HL-60/S4 treated with retinoic acid at 250 ng/mL for 4 days and 3 days (cell line): ENCODE measurements at regions not wholly inside any gene's neighbourhood (a gene's known extent, or its start where the extent isn't known, plus 50 kb on each side); places are given as distances from the start of the nearest gene placed in this dataset.

Experiments used
- in situ Hi-C: fragments of 300-500 bp; cut with MboI; formaldehyde crosslinking; loops from 2 replicates; pipeline ENCODE4 v1.7.0; 2022; ENCODE audit warnings: low sequenced_read_pairs

GRCh38 chr15:66899555-66900350 lies 165.6 kb upstream of the SMAD3 start:
- in situ Hi-C loops: no loop called here

DNA sequence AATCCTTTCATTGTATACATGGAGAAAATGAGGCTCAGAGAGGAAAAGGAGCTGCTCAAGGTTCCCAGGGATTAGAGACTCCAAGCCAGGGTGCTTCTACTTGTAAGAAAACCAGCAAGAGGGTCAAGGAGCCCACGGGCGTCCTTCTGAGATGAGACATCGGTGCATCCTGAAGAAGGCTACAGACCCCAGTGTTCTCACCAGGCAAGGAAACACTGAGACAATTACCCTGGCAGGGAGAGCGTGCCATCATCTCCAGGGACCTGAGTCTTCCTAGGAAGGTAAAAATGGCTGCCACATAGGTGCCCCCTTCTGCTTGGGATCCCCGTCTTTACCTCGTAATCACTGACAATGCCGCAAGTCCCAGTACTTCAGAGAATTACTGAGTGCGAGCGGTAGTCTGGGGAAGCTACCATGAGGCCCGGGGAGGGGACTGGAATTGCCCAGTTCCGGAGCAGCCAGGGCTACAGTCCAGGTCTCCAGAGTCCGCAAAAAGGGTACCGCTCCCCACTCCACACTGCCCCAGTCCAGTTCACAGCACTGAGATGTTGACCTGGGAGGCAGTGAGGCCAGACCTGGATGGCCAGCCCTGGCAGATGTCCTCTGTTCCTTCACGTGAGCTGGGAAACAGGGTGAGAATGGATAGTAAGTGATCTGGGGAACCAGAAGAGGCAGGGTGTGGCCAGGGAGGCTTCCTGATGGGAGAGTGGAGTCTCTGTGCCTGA lies 164.7 kb upstream of the SMAD3 start:
- in situ Hi-C loops: no loop called here

GRCh38 chr15:66901336-66902100 lies 163.9 kb upstream of the SMAD3 start:
- in situ Hi-C loops: no loop called here

GRCh38 chr15:66905185-66905584 lies 160.2 kb upstream of the SMAD3 start:
- in situ Hi-C loops: no loop called here

- in situ Hi-C loops: no loop called here
Observed at GRCh38 chr15:66905954-66906353, 159.4 kb upstream of the SMAD3 start.

DNA sequence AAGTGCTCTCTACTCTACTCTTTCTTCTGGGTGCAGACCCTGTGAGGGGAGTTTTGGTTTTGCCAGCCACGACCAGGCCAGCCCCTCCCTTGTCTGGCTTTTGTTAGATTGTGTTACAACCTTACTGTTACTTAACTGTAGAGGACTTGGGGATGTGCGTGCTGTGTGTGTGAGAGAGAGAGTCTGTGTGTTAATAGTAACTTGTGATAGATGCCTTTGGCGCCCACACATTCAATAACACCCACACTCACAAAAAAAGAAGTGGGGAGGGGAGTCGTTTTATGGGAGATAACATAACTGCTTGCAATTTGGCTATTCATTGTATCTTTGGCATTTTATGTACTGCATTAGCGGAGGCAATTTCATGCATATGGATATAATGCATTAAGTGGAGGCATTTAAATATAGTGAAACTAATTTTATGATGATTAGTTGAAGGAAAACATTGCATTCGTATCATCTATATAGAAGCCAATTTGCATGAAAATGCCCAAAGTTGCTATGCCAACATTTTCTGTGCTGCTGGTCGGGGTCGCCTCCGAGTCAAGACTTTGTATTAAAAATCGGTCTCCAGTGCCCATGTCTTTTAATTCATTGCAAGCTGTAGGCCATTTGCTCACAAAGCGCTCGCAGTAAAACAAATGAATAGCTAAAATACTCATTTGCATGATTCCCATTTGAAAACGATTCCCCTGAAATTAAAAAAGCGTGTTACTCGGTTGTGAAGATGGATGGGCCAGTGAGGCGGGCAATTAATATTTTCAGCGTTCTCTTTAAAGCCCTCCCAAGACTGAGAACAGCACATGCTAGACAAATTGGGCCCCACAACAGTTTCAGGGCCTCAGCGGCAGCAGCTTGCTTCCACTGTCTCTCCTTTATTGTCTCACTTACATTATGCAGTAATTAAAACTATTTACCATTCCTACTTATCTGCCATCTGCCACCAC lies 158.5 kb upstream of the SMAD3 start:
- in situ Hi-C loops: no loop called here

DNA sequence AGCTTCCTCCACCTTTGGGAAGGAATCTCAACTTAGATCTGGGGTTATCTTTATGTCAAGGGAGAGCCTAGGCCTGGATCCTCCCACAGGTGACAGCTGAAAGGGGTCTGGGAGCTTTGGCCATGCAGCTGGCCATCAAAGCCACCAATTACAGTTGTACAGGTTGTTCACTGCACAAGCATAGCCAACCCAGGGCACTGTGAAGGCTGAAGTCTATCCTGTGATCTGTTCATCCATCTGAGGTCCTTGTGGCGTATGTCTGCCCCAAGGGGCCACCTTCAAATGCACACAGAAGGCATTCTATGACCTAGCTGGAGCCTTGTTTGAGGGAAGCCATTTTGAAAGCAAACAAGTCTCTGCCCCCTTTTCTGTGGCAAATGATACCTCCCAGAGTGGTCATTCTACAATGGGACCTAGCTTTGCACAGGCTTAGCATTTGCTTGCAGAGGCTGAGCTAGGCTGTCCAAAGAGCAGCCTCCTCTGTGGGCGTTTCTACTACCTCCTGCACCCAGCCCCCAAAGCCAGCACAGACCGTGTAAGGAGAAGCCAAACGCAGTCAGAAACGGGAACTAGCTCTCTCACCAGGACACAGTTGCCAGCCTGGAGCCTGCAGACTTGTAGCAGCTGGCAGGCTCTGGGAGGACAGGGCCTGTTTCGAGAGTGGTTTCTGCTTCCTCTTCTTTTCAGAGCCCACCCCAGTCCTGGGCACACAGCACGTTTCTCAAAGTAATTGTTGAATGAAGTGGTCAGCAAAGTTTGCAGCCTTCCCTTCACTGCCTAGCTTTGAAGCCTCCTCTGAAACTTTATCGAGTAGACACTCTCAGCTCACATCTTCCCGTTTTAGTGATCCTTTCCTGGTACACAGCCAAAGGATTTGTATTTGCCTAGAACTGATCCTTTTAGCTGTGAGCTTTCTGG lies 157.3 kb upstream of the SMAD3 start:
- in situ Hi-C loops: no loop called here

- in situ Hi-C loops: no loop called here
Observed at GRCh38 chr15:66908744-66909095, 156.7 kb upstream of the SMAD3 start.

- in situ Hi-C loops: no loop called here
Observed at GRCh38 chr15:66909381-66909890, 156.0 kb upstream of the SMAD3 start.

- in situ Hi-C loops: no loop called here
Observed at GRCh38 chr15:66911131-66911700, 154.2 kb upstream of the SMAD3 start.

GRCh38 chr15:66912001-66912400 lies 153.4 kb upstream of the SMAD3 start:
- in situ Hi-C loops: no loop called here

- in situ Hi-C loops: no loop called here
Observed at GRCh38 chr15:66912441-66912840, 153.0 kb upstream of the SMAD3 start.

GRCh38 chr15:66917904-66918448 lies 147.4 kb upstream of the SMAD3 start:
- in situ Hi-C loops: no loop called here

- in situ Hi-C loops: no loop called here
Observed at GRCh38 chr15:66919421-66919820, 146.0 kb upstream of the SMAD3 start.

DNA sequence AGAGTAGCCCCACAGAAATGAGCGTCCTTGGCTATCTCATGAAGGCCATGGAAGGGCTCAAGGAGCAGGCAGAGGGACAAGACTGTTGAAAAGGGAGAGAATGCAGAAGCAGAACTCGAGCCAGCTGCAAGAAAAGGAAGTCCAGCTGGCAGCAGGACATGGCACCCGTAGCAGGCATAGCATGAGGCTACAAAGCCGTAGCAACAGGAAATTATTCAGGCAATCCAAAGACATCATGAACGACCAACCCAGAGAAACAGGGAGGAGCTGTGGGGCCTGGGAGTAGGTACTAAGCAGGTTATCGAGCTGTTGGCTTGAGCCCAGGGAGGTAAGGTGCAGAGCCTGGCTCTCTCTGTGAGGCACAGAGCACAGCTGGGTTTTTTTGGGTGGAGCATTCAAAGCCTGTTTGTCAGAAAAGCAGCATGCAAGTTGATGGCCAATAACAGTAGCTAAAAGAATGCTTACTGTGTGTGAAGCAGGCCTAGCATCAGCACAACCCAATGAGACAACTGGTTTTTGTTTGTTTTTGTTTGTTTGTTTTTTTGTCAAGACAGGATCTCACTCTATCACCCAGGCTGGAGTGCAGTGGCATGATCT lies 144.0 kb upstream of the SMAD3 start:
- in situ Hi-C loops: no loop called here

DNA sequence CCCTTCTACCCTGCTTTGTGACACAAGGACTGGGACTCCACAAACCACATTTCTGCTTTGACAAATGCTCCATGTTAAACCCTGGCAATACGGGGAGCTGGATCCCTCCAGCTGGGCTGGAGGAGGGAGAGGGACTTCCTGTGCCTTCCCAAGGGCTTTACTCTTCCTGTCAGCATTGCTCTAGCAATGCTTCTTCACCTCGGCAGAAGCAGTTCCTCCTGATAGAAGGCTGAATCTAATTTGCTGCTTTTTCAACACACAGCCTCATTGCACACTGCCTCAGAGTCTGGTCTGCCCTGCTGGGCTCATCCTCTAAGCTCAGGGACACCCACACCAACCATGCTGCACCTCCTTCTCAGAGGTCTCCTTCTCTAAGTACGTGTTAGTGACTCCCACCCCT lies 142.8 kb upstream of the SMAD3 start:
- in situ Hi-C loops: no loop called here

GRCh38 chr15:66923438-66923881 lies 141.9 kb upstream of the SMAD3 start:
- in situ Hi-C loops: no loop called here

- in situ Hi-C loops: loop anchor here (25.0 kb wide), 1 partner anchor 912 kb away; the partner anchor contains the start of genes RNU6-1 and SKOR1
Observed at GRCh38 chr15:66924889-66925288, 140.5 kb upstream of the SMAD3 start.
